GM12891 (cell line): ENCODE measurements at regions not wholly inside any gene's neighbourhood (a gene's known extent, or its start where the extent isn't known, plus 50 kb on each side); places are given as distances from the start of the nearest gene placed in this dataset.

ENCODE experiments used
- DNase-seq: peaks from one replicate; pipeline ENCODE4 v3.0.0; 2011; ENCODE audit warnings: low spot score; ENCODE audit not compliant: insufficient read length
- FAIRE-seq: peaks from 2 replicates; lab custom pipeline; 2011; peaks lifted over from hg19 to GRCh38; lab: Jason Lieb, UNC
- PAX5 ChIP-seq: IDR thresholded peaks from 2 replicates; pipeline ENCODE4 v1.6.1; 2011; ENCODE audit warnings: low read length, moderate library complexity, mild to moderate bottlenecking; ENCODE audit not compliant: insufficient read depth, severe bottlenecking
- POLR2A ChIP-seq: IDR thresholded peaks from 2 replicates; pipeline ENCODE4 v1.6.1; 2011; ENCODE audit warnings: low read depth, low read length, control low read depth
- POLR2AphosphoS5 ChIP-seq: IDR thresholded peaks from 2 replicates; pipeline ENCODE4 v1.6.1; 2011; ENCODE audit warnings: low read depth, low read length, control low read depth
- POU2F2 ChIP-seq: IDR thresholded peaks from 2 replicates; pipeline ENCODE4 v1.6.1; 2011; ENCODE audit warnings: low read depth, mild to moderate bottlenecking, control low read depth, low read length, moderate library complexity
- SPI1 ChIP-seq: IDR thresholded peaks from 2 replicates; pipeline ENCODE4 v1.6.1; 2011; ENCODE audit warnings: low read depth, low read length, control low read depth
- TAF1 ChIP-seq: IDR thresholded peaks from 2 replicates; pipeline ENCODE4 v1.6.1; 2011; ENCODE audit warnings: low read depth, low read length, control low read depth

DNA sequence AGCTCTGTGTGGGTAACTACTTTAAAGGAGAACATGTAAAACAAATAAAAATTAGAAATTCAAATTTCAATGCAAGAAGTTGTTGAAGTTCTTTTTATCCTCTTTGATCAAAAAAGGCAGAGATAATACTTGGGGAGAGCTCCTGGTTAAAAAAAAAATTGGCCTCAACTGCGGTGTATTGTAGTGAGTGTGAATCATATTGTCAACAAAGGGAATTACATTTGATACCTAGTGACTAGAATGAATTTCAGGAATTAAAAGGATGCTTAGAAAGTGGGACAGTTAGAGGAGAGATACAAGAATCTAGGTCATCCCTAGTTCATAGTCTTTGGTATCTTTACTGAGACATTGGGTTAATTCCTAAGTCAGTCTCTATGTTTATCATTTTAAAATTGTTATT is 473.0 kb downstream of the CCDC85A start:
- DNase-seq (no peak), FAIRE-seq (no peak)
- no peak for TF ChIP-seq TAF1
- no peak for TF ChIP-seq PAX5
- TF ChIP-seq POLR2A: no peak

DNA sequence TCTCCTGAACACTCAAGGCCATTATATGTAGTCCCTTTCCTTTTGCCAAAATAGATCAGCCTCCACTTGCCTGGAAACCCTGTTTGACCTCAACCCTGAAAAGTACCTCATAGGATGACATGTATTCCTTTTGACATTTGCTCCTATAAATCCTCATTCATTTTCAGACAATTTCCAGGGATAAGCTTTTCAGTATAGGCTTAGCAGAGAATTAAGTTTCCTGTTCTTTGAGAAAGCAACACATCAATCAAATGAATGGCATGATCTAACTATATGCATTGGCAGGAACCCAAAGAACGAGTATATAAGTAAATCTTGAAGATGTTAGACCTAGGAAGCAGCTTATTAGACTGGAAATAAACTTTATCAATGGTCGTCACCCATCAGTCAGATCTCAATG is 483.0 kb downstream of the CCDC85A start:
- no peak for TF ChIP-seq POLR2A
- no peak for TF ChIP-seq SPI1
- TF ChIP-seq POU2F2: no peak
- TF ChIP-seq POLR2AphosphoS5: no peak
- TF ChIP-seq PAX5: no peak
- no peak for TF ChIP-seq TAF1
- no peak for DNase-seq
- no peak for FAIRE-seq

DNA sequence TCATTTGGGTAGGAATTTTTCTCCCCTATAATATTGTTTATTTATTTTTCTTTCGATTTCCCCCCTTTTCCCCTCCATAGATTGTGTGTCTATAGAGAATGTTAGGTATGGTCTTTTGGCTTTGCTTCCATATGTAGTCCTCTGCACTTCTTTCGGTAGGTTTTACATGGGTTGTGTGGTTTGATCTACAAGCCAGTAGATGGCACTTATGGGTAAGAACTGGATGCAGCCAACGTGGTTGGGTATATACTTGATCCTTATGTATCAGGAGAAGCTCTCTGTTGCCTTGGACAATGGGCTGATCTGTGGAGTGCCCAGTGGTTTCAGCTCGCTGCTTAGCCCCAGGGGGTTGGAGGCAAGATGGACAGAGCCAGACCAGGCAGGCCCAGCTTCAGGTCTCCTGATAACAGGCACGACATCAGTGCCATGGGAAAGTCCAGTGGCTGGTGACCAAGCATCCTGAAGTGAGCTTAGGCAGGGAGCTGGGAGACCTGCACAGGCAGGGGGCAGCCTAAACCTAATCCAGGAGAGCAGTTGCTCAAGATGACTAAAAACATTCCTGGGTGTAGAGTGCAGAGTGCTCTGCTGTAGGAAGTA is 488.3 kb downstream of the CCDC85A start:
- no peak for FAIRE-seq
- no peak for DNase-seq
- TF ChIP-seq SPI1 (no peak), PAX5 (no peak), POLR2AphosphoS5 (no peak), TAF1 (no peak), POU2F2 (no peak), POLR2A (no peak)

DNA sequence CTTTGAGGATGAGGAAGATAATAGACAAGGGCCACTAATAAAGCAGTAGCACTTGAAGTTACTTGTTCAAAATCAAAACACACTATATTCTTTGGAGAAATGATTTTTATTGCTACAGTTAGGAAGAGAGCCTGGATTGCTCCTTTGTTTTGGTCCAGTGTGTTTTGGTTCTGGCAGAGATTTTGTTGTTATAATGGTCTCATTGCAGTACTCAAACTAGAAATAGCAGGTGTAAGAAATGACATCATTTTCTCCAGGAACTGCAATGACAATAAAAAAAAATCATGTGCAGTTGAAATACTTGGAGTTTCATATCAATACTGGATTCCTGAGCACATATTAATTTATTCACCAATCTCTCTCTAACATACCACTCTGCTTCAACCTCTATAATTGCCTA is 490.3 kb downstream of the CCDC85A start:
- FAIRE-seq (no peak), DNase-seq (no peak)
- no peak for TF ChIP-seq POLR2A
- no peak for TF ChIP-seq PAX5
- no peak for TF ChIP-seq POU2F2
- TF ChIP-seq POLR2AphosphoS5: no peak
- TF ChIP-seq SPI1: no peak
- no peak for TF ChIP-seq TAF1

GRCh38 chr2:56676966-56677365 is 493.2 kb downstream of the CCDC85A start:
- FAIRE-seq (no peak), DNase-seq (no peak)
- TF ChIP-seq TAF1: no peak
- TF ChIP-seq PAX5: no peak
- TF ChIP-seq POLR2A: no peak
- TF ChIP-seq SPI1: no peak
- no peak for TF ChIP-seq POU2F2
- no peak for TF ChIP-seq POLR2AphosphoS5

DNA sequence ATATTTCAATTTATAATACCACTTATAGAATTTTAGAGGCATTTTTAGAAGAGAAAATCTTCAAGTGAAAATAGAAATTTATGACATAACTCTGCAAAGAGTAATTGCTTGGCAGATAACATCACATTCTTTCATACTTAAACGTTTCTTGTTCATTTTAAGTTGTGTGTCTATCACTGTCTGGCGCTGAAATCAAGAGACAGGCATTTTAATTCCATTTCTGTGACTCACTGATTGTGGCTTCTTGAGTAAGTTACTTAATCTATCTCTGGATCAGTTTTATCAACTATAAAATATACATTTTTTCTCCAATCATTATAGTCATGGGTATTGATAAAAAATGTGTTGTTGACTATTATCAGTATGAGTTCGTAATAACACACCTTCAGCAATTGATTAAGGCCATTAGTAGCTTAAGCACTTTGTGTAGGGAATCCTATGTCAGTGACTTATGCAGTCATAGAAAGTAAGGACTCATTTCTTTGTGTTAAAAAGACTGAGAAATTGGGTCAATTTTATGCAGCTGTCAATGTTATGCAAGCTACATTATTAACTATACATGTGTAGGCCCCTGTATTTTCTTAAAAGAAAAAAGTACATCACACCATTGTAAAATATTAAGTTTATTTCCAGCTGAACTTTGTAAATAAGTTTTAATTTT is 497.3 kb downstream of the CCDC85A start:
- DNase-seq: no peak
- TF ChIP-seq TAF1 (no peak), PAX5 (no peak), SPI1 (no peak), POLR2AphosphoS5 (no peak), POU2F2 (no peak), POLR2A (no peak)
- no peak for FAIRE-seq

GRCh38 chr2:56681659-56682396 is 498.0 kb downstream of the CCDC85A start:
- TF ChIP-seq PAX5: no peak
- no peak for TF ChIP-seq SPI1
- no peak for TF ChIP-seq POLR2A
- no peak for TF ChIP-seq POLR2AphosphoS5
- no peak for TF ChIP-seq TAF1
- TF ChIP-seq POU2F2: no peak
- no peak for FAIRE-seq
- DNase-seq: no peak

DNA sequence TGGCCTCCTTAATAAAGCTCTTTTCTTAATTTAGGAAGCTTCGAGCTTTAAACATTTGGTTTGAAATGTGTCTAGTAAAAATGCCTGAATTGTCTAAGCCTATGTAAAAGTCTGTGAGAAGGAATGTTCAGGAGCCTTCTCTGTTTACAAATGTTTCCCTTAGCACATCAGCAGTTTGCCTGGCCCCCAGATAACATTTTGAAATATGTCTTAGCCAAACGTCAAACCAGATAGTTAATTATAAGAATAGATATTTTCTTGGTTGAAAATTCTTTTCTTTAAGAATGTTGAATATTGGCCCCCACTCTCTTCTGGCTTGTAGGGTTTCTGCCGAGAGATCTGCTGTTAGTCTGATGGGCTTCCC is 498.6 kb downstream of the CCDC85A start:
- no peak for DNase-seq
- TF ChIP-seq POU2F2: no peak
- no peak for TF ChIP-seq POLR2AphosphoS5
- no peak for TF ChIP-seq POLR2A
- TF ChIP-seq SPI1: no peak
- TF ChIP-seq TAF1: no peak
- TF ChIP-seq PAX5: no peak
- FAIRE-seq: no peak

- no peak for DNase-seq
- no peak for TF ChIP-seq SPI1
- FAIRE-seq: no peak
Measured at GRCh38 chr2:56684327-56684726, 500.5 kb downstream of the CCDC85A start.

DNA sequence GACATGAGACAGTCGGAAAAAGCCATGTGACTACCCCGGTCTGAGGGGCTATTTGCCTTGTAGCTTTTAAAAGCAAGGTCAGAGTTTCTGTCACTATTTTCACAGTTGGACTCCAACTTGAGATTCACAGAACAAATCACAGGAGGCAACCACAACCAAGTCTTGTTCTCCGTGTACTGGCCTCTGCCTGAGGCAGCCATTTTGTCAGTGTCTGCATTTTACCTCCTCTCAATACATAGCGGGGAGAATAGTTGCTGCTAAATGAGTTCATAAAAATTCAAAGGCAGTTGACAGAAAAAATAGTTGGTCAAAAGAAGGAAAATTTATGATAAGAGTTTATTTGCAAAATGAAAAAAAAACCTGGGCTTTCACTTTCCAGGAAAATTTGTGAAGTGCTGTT is 501.4 kb downstream of the CCDC85A start:
- no peak for FAIRE-seq
- DNase-seq: no peak
- TF ChIP-seq TAF1: no peak
- TF ChIP-seq POLR2A: no peak
- TF ChIP-seq POU2F2: no peak
- TF ChIP-seq PAX5: no peak
- no peak for TF ChIP-seq SPI1
- TF ChIP-seq POLR2AphosphoS5: no peak
